SJSA1 (cell line): ENCODE measurements at regions not wholly inside any gene's neighbourhood (a gene's known extent, or its start where the extent isn't known, plus 50 kb on each side); places are given as distances from the start of the nearest gene placed in this dataset.

Source experiments
- DNase-seq, 2 experiments: peaks; one replicate each; pipeline ENCODE4 v3.0.0-alpha.2; 2015 to 2020; ENCODE audit warnings: low spot score in 2 of 2, low read depth in 1 of 2
- H3K27ac ChIP-seq: fragments of 250-450 bp; sonication (Bioruptor Pico); 2 replicates; pipeline ENCODE4 v1.5.1; 2020; ENCODE audit warnings: mild to moderate bottlenecking, moderate library complexity
- H3K27me3 ChIP-seq: fragments of 250-450 bp; sonication (Bioruptor Pico); replicated peaks from 2 replicates; pipeline ENCODE4 v1.5.1; 2020; ENCODE audit warnings: mild to moderate bottlenecking, moderate library complexity
- H3K36me3 ChIP-seq: fragments of 250-450 bp; sonication (Bioruptor Pico); 2 replicates; pipeline ENCODE4 v1.5.1; 2020; ENCODE audit warnings: mild to moderate bottlenecking
- H3K4me1 ChIP-seq: fragments of 250-450 bp; sonication (Bioruptor Pico); replicated peaks from 2 replicates; pipeline ENCODE4 v1.6.1; 2021; ENCODE audit warnings: mild to moderate bottlenecking
- H3K4me3 ChIP-seq: fragments of 250-450 bp; sonication (Bioruptor Pico); 2 replicates; pipeline ENCODE4 v1.5.1; 2020; ENCODE audit warnings: mild to moderate bottlenecking
- H3K9me3 ChIP-seq: fragments of 250-450 bp; sonication (Bioruptor Pico); replicated peaks from 2 replicates; pipeline ENCODE4 v1.5.1; 2020; ENCODE audit warnings: mild to moderate bottlenecking

DNA sequence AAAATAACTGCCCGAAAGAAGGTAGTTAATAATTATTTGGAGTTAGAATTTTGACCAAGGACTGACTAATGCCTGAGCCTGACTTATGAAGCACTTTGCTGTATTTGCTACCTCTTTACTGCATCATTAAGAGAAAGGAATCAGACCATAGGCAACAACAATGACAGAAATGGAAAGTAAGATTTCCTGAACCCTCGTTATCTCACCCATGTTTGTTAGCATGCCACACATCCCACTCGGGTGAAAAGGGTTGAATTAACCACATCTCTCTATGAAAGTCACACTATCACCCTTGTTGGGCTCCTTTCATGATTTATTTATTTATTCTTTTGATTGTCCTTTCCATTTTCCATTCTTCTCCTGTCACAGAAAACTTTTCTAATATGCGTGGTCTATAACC lies 59.6 kb downstream of the OLIG3 start:
- no peaks in the 10 kb centered on the region for H3K4me1 ChIP-seq
- no peak overlapping the region for H3K4me3 ChIP-seq
- DNase-seq: no peak
- no peaks in the 10 kb centered on the region for H3K36me3 ChIP-seq
- H3K27ac ChIP-seq: no peak overlapping the region
- no peaks in the 10 kb centered on the region for H3K9me3 ChIP-seq
- H3K27me3 ChIP-seq: no peaks in the 10 kb centered on the region

DNA sequence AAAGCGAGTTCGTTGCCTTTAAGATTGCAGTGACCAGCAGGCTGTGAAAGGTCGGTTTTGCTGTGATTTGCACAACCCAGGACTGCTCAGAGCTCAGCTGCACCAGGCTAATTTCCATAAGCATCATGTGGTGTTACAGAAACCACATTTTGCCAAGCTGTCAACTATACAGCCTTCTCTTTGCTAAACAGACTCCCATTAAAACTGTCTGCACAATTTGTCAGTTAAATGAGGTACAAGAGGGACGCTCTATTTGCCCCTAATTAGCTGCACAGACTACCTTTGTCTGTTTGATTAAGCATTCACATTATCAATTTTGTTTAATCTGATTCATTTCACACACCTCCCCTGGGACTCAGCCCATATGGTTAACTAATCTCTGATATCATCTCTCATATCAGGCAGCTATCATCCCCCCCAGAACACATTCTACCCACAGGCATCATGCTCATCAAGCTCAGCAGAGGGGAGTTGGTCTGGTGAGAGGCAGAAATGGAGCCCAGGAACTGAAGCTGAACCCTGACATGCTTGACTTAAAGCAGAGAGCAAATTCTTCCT lies 62.1 kb downstream of the OLIG3 start:
- no peak overlapping the region for H3K4me3 ChIP-seq
- no peaks in the 10 kb centered on the region for H3K36me3 ChIP-seq
- no peak overlapping the region for H3K27ac ChIP-seq
- no peaks in the 10 kb centered on the region for H3K4me1 ChIP-seq
- H3K27me3 ChIP-seq: no peaks in the 10 kb centered on the region
- no peak for DNase-seq
- H3K9me3 ChIP-seq: no peaks in the 10 kb centered on the region

DNA sequence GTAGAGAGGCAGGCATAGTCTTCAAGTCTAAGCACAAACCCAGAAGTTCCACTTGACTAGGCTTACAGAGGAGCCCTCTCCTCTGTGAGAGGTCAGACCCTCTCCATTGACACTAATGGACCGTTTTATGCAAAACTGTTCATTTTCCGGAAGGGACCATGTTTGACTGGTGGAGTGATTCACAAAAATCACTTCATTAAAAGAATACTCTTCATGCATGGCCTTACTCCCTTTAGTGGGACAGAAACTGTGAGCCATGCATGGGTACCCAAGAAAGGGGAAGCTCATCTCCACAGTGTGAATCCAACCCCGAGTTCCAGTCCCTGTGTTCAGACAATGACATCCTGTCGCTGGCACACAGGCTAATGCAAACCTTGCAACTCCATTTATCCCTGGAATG lies 63.2 kb downstream of the OLIG3 start:
- Histone ChIP-seq H3K36me3 (no peaks in the 10 kb centered on the region), H3K4me3 (no peak overlapping the region), H3K4me1 (no peaks in the 10 kb centered on the region), H3K27me3 (no peaks in the 10 kb centered on the region), H3K27ac (no peak overlapping the region), H3K9me3 (no peaks in the 10 kb centered on the region)
- no peak for DNase-seq

DNA sequence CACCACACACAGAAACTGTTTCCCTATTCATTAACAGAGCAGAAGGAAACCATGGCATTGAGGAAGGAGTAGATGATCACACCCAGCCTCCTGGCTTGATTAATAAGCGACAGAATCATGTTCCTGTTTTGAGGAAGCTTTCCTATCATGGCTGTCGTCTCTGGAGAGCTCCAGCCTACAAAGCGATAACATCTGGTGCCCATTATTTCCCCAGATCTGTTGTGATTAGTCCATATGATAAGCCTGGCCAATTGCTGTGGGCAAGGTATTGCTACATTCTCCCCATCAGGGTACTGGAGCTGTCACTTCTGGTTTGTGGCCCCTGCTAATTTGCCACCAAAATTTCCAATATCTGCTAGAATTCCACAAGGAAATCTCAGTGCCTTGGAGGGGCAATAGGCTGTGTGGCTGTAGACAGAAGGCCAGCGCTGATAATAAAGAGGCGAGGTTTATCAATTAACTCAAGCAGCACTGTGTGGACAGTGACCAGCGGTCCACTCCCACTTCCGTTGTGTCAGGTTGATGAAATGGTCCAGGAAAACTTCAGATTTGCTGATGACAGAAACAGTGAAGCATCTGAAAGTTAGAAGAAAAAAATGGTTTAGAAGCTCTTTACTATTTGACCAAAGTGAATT lies 66.4 kb downstream of the OLIG3 start:
- no peaks in the 10 kb centered on the region for H3K4me1 ChIP-seq
- no peak for DNase-seq
- no peaks in the 10 kb centered on the region for H3K9me3 ChIP-seq
- H3K27me3 ChIP-seq: no peaks in the 10 kb centered on the region
- no peaks in the 10 kb centered on the region for H3K36me3 ChIP-seq
- no peak overlapping the region for H3K27ac ChIP-seq
- H3K4me3 ChIP-seq: no peak overlapping the region

DNA sequence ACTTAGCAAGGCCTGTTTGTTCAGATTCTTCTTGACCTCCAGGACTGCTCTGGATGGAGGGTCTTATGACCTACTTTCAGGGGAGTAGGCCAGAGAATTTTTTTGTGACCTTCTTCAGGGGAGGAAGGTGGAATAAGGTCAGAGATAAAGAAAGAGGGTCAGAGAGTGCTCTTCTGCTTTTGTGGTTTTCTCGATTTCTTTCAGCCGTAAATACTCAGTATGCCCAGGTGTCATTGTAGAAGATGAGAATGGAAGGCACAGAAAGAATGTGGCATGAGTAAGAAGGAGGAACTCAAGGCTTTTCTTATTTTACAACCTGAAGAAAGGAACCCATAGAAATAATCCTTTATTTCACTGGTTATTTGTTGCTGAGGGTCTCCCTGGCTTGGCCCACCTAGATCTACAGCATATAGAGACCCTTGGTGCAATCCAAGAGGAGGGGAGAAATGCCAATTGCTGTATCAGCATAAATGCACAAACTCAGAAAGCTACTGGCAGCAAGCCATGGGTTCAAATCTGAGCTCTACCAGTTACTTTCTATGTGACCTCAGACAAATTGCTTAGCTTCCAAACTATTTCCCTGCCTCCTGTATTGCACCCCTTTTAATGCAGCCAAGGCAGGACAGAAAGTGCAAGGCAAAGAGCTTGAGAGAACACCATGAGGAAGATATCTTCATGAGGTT lies 68.0 kb downstream of the OLIG3 start:
- H3K4me3 ChIP-seq: no peak overlapping the region
- no peak overlapping the region for H3K27ac ChIP-seq
- H3K9me3 ChIP-seq: no peaks in the 10 kb centered on the region
- no peak for DNase-seq
- H3K4me1 ChIP-seq: no peaks in the 10 kb centered on the region
- H3K36me3 ChIP-seq: no peaks in the 10 kb centered on the region
- no peaks in the 10 kb centered on the region for H3K27me3 ChIP-seq

DNA sequence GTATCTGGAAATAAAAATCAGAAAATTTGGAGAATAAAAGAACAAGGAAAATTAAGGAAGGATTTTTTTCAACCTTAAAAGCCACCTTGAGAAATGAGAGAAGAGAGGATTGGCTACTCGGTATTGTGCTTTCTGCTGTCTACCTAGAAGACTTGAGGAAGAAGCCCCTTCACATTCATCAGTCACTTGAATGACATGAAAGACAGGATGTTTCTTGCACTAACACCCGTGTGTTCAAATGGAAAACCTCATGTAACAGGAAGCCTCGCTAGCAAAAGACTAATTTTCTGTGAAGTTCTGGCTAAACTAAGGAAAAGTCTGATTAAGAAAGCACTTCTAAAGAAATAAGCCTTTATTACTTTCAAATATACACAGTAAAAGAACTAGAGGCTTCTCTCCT lies 69.9 kb downstream of the OLIG3 start:
- no peaks in the 10 kb centered on the region for H3K9me3 ChIP-seq
- H3K4me3 ChIP-seq: no peak overlapping the region
- no peaks in the 10 kb centered on the region for H3K36me3 ChIP-seq
- H3K4me1 ChIP-seq: no peaks in the 10 kb centered on the region
- no peak overlapping the region for H3K27ac ChIP-seq
- no peaks in the 10 kb centered on the region for H3K27me3 ChIP-seq
- DNase-seq: no peak

DNA sequence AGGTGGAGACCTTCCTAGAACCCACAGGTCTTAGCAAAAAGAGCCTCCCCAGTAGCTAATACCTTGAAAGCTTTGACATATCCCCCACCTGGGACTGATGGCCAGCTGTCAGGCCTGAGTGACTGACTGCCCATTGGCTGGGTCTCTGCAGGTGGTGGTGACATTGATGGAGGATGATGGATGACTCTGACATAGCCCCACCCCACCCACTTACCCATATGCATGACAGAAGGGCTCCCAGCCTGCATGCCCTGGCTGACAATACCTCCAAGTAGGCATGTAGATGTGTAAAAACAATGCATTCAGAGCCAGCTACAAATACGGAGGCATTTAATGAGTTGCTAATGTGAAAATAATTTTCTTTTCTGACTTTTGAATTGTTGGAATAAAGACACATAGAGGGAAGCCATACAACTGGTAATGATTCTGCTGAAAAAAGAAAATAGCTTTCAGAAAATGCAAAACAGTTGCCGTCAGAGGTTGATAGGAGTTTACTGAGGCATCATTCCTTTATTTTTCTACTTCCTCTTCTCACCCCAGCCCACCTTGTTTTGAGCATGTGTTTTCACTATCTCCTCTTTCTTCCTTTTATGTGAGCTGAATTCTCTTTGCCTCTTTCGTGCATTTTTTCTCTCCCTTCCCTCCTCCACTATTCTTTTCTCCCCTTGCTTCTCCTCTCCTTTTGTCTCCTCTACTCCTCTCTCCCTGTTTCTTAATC lies 70.6 kb downstream of the OLIG3 start:
- no peaks in the 10 kb centered on the region for H3K27me3 ChIP-seq
- DNase-seq: no peak
- no peak overlapping the region for H3K27ac ChIP-seq
- no peaks in the 10 kb centered on the region for H3K9me3 ChIP-seq
- no peaks in the 10 kb centered on the region for H3K4me1 ChIP-seq
- H3K4me3 ChIP-seq: no peak overlapping the region
- no peaks in the 10 kb centered on the region for H3K36me3 ChIP-seq

DNA sequence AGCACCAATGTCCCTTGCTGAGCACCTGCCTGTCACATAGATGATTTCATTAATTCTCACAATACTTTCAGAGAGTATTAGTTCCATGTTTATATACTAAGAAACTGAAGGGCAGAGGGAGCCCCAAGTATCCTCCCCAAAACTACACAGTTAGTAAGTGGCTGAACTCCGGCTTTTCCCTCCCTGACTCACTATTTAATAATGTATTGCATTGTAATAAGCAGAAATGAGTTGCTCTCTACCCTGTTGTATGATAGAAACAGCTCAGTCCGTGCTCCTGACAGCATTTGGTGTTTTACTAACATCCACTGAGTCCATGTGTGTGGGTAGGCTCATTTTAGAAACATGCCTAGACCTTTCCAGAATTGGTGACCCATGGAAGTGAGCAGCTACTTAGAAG lies 76.8 kb downstream of the OLIG3 start:
- H3K27me3 ChIP-seq: peaks cover 9% of the 10 kb centered on the region
- H3K36me3 ChIP-seq: no peaks in the 10 kb centered on the region
- no peaks in the 10 kb centered on the region for H3K9me3 ChIP-seq
- no peak overlapping the region for H3K4me3 ChIP-seq
- DNase-seq: no peak
- 0 out of 2 replicates have a peak, but pooled peaks cover 3% of the 10 kb centered on the region for H3K4me1 ChIP-seq
- H3K27ac ChIP-seq: no peak overlapping the region

DNA sequence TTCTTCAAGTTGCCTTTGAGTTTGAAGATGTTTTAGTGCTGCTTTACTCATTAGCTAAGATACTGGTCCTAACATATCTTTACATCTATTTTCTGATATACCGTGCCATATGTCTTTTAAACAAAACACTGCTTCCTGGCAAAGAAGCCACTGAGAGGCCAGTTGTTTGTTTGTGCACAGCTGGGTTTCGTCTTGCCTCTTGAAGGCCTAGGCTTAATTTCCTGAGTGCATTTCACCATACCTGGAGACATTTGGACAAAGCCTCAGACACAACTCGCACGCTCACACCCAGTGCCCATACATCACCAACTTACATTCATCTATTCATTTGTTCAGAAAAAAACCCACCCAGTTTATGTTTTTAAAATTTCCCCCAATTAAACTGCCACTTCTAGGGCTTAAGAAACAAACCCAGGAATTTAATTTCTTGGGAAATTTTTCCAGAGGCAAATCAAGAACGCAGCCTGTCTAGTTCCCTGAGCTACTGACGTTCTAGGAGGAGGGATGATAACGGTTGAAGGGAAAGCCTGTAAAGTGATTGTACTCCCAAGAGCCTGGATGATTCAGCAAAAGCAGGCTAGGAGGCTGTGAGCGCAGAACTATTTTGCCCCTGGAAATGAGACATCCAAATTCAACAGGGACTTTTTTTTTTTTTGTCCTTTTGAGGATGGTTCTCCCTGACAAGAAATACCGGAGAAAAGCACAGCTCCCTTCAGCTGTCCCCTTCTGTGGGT lies 77.7 kb downstream of the OLIG3 start:
- H3K9me3 ChIP-seq: no peaks in the 10 kb centered on the region
- no peaks in the 10 kb centered on the region for H3K36me3 ChIP-seq
- no peak for DNase-seq
- H3K27me3 ChIP-seq: peaks cover 9% of the 10 kb centered on the region
- H3K27ac ChIP-seq: no peak overlapping the region
- 0 out of 2 replicates have a peak, but pooled peaks cover 3% of the 10 kb centered on the region for H3K4me1 ChIP-seq
- no peak overlapping the region for H3K4me3 ChIP-seq

DNA sequence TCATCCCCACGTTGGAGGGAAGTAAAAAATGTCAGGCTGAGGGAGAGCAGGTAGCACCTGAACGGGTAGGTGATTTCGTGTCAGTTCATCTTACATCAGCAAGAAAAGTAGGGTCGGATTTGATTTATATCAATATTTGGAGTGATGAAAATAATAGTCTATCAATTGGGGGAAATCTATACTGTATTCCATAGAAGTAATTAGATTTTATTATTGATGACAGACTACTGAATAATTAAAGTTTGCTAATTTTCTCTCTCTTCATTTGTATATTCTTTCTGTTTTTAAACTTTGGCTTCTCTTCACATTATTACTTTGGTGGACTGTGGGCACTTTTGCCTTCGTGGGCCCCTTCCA lies 78.4 kb downstream of the OLIG3 start:
- H3K27ac ChIP-seq: no peak overlapping the region
- H3K27me3 ChIP-seq: peaks cover 9% of the 10 kb centered on the region
- H3K36me3 ChIP-seq: no peaks in the 10 kb centered on the region
- H3K9me3 ChIP-seq: no peaks in the 10 kb centered on the region
- 0 out of 2 replicates have a peak, but pooled peaks cover 3% of the 10 kb centered on the region for H3K4me1 ChIP-seq
- DNase-seq: no peak
- no peak overlapping the region for H3K4me3 ChIP-seq

DNA sequence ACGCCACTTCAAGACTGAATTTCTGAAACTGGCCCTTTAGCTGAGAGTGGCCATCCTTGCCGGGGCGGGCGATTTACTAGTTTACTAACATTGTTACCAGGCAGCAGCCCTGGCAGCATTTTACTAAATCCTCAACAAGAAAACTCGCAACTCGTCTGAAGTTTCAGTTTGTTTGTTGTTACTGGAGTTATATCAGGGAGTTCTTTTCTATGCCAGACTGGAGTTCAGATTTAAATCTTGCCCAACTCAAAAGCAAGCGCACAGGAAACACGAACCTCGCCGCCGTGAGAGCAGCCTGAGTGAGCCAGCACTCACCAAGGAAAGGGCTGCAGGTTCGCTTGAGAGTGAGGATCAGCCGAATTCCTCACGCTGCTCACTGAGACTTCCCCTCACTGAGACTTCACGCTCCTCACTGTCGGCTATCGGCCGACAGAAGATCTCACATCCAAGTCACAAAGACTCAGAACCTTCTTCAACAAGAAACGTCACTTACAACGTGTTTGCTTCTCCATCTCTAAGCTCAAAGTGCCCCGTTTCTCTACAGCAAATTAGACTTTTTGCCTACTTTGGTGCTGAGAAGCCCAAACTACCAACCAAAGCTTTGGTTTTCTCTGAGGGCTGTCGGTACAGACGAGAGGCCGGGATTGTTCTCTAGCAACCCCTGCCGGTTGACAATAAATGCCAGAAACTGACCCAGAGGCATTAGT lies 78.9 kb downstream of the OLIG3 start:
- Histone ChIP-seq H3K27me3 (peaks cover 9% of the 10 kb centered on the region), H3K4me3 (peak overlapping the region; percentile 29), H3K9me3 (no peaks in the 10 kb centered on the region), H3K36me3 (no peaks in the 10 kb centered on the region), H3K27ac (no peak overlapping the region), H3K4me1 (0 out of 2 replicates have a peak, but pooled peaks cover 3% of the 10 kb centered on the region)
- peak; percentile 52 to 65 for DNase-seq

DNA sequence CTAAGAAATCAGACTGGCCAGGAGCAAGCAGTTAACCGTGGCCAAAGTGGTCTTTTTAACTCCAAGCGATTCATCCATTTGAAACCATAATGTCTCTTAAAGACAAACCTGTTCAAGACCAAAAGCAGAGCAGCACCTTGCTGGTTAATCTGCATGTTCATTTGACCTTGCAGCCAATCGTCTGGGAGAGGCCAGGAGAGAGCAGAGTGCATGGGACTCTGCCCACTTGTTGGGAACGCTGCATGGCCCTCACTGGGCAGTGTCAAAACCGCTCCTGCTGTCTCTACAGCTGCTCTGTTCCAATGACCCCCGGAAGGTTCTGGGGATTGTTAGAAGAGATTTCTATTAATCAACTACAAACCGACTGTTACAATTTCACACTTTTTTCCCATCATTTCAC lies 79.6 kb downstream of the OLIG3 start:
- no peak for DNase-seq
- H3K4me3 ChIP-seq: no peak overlapping the region
- H3K36me3 ChIP-seq: no peaks in the 10 kb centered on the region
- 0 out of 2 replicates have a peak, but pooled peaks cover 3% of the 10 kb centered on the region for H3K4me1 ChIP-seq
- H3K9me3 ChIP-seq: no peaks in the 10 kb centered on the region
- H3K27ac ChIP-seq: no peak overlapping the region
- H3K27me3 ChIP-seq: peaks cover 9% of the 10 kb centered on the region

DNA sequence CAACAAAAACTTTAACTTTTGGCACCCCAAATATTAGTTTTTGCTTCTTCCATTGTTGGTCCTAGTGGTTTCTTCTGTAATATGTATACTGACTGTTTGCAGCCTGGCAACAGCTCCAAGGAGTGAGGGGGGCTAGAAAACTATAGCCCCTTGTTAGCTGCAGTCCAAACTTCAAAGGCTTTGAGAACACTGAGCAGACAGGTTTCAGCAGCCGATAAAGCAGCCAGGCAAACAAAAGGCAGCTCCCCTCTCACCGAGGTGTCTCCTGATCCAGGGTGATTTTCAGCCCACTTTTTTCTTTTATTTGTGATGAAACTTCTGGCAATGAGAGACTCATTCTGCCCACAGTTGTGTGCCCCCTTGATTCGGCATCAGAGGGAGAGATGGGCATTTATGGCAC lies 80.7 kb downstream of the OLIG3 start:
- Histone ChIP-seq H3K36me3 (no peaks in the 10 kb centered on the region), H3K9me3 (no peaks in the 10 kb centered on the region), H3K27me3 (peaks cover 9% of the 10 kb centered on the region), H3K4me3 (no peak overlapping the region), H3K4me1 (0 out of 2 replicates have a peak, but pooled peaks cover 3% of the 10 kb centered on the region), H3K27ac (no peak overlapping the region)
- DNase-seq: no peak
